ENCODE measurements at regions not wholly inside any gene's neighbourhood (a gene's known extent, or its start where the extent isn't known, plus 50 kb on each side); places are given as distances from the start of the nearest gene placed in this dataset.
A peak's percentile ranks its signal among the peaks of the same experiment; 100 is the strongest.
"Not testable (repeated sequence)": the region's sequence is repeated elsewhere in the genome, so short reads cannot be mapped to it uniquely, and the experiment has no call there.

- no peak overlapping the region for H3K4me3 ChIP-seq (ENCODE audit: low read length)
- H3K9me3 ChIP-seq (ENCODE audit: control insufficient read depth, low read length): no peaks in the 10 kb centered on the region
- H3K4me1 ChIP-seq (ENCODE audit: control insufficient read depth, insufficient read depth, low read length): no peaks in the 10 kb centered on the region
- DNase-seq (ENCODE audit: low read depth): no peak
- H3K9ac ChIP-seq (ENCODE audit: low read length): no peak overlapping the region
- H3K27me3 ChIP-seq (replicated peaks; ENCODE audit: control insufficient read depth, insufficient read depth, low read length): no peaks in the 10 kb centered on the region
- H3K36me3 ChIP-seq (ENCODE audit: control insufficient read depth, insufficient read depth, low read length, severe bottlenecking): no peaks in the 10 kb centered on the region
Measured at GRCh38 chr6:68094070-68094469, 541.0 kb upstream of the ADGRB3 start.

- peak; percentile 46 for DNase-seq (ENCODE audit: low read depth)
Measured at GRCh38 chr6:68087399-68088133, 547.5 kb upstream of the ADGRB3 start.

GRCh38 chr6:68086199-68086598, 548.9 kb upstream of the ADGRB3 start:
- no peak for DNase-seq (ENCODE audit: low read depth)
- no peaks in the 10 kb centered on the region for H3K4me1 ChIP-seq (ENCODE audit: control insufficient read depth, insufficient read depth, low read length)
- H3K9ac ChIP-seq (ENCODE audit: low read length): no peak overlapping the region
- no peak overlapping the region for H3K4me3 ChIP-seq (ENCODE audit: low read length)
- H3K9me3 ChIP-seq (ENCODE audit: control insufficient read depth, low read length): no peaks in the 10 kb centered on the region
- H3K36me3 ChIP-seq (ENCODE audit: control insufficient read depth, insufficient read depth, low read length, severe bottlenecking): no peaks in the 10 kb centered on the region
- H3K27me3 ChIP-seq (replicated peaks; ENCODE audit: control insufficient read depth, insufficient read depth, low read length): no peaks in the 10 kb centered on the region

More at GRCh38 chr6:68087399-68088133, 547.5 kb upstream of the ADGRB3 start:
- Histone ChIP-seq H3K4me3 (ENCODE audit: low read length) (no peak overlapping the region), H3K9me3 (ENCODE audit: control insufficient read depth, low read length) (no peaks in the 10 kb centered on the region), H3K4me1 (ENCODE audit: control insufficient read depth, insufficient read depth, low read length) (no peaks in the 10 kb centered on the region), H3K36me3 (ENCODE audit: control insufficient read depth, insufficient read depth, low read length, severe bottlenecking) (no peaks in the 10 kb centered on the region), H3K9ac (ENCODE audit: low read length) (no peak overlapping the region), H3K27me3 (replicated peaks; ENCODE audit: control insufficient read depth, insufficient read depth, low read length) (no peaks in the 10 kb centered on the region)

GRCh38 chr6:68085599-68085998, 549.5 kb upstream of the ADGRB3 start:
- not testable (repeated sequence) for H3K4me1 ChIP-seq (ENCODE audit: control insufficient read depth, insufficient read depth, low read length); H3K9me3 ChIP-seq (ENCODE audit: control insufficient read depth, low read length); H3K27me3 ChIP-seq (replicated peaks; ENCODE audit: control insufficient read depth, insufficient read depth, low read length); H3K9ac ChIP-seq (ENCODE audit: low read length); DNase-seq (ENCODE audit: low read depth); H3K4me3 ChIP-seq (ENCODE audit: low read length); H3K36me3 ChIP-seq (ENCODE audit: control insufficient read depth, insufficient read depth, low read length, severe bottlenecking)

- Histone ChIP-seq H3K27me3 (replicated peaks; ENCODE audit: control insufficient read depth, insufficient read depth, low read length) (no peaks in the 10 kb centered on the region), H3K36me3 (ENCODE audit: control insufficient read depth, insufficient read depth, low read length, severe bottlenecking) (no peaks in the 10 kb centered on the region), H3K9me3 (ENCODE audit: control insufficient read depth, low read length) (no peaks in the 10 kb centered on the region), H3K4me3 (ENCODE audit: low read length) (no peak overlapping the region), H3K9ac (ENCODE audit: low read length) (no peak overlapping the region), H3K4me1 (ENCODE audit: control insufficient read depth, insufficient read depth, low read length) (no peaks in the 10 kb centered on the region)
- no peak for DNase-seq (ENCODE audit: low read depth)
Measured at GRCh38 chr6:68082086-68082485, 553.0 kb upstream of the ADGRB3 start.

- Histone ChIP-seq H3K4me1 (ENCODE audit: control insufficient read depth, insufficient read depth, low read length) (no peaks in the 10 kb centered on the region), H3K9me3 (ENCODE audit: control insufficient read depth, low read length) (no peaks in the 10 kb centered on the region), H3K27me3 (replicated peaks; ENCODE audit: control insufficient read depth, insufficient read depth, low read length) (no peaks in the 10 kb centered on the region), H3K36me3 (ENCODE audit: control insufficient read depth, insufficient read depth, low read length, severe bottlenecking) (no peaks in the 10 kb centered on the region), H3K9ac (ENCODE audit: low read length) (no peak overlapping the region), H3K4me3 (ENCODE audit: low read length) (no peak overlapping the region)
- DNase-seq (ENCODE audit: low read depth): no peak
Measured at GRCh38 chr6:68080074-68080473, 555.0 kb upstream of the ADGRB3 start.

GRCh38 chr6:68077661-68078060, 557.4 kb upstream of the ADGRB3 start:
- H3K4me1 ChIP-seq (ENCODE audit: control insufficient read depth, insufficient read depth, low read length): no peaks in the 10 kb centered on the region
- no peak overlapping the region for H3K4me3 ChIP-seq (ENCODE audit: low read length)
- no peaks in the 10 kb centered on the region for H3K36me3 ChIP-seq (ENCODE audit: control insufficient read depth, insufficient read depth, low read length, severe bottlenecking)
- no peak overlapping the region for H3K9ac ChIP-seq (ENCODE audit: low read length)
- no peaks in the 10 kb centered on the region for H3K9me3 ChIP-seq (ENCODE audit: control insufficient read depth, low read length)
- no peak for DNase-seq (ENCODE audit: low read depth)
- no peaks in the 10 kb centered on the region for H3K27me3 ChIP-seq (replicated peaks; ENCODE audit: control insufficient read depth, insufficient read depth, low read length)

GRCh38 chr6:68071740-68072139, 563.3 kb upstream of the ADGRB3 start:
- no peak for DNase-seq (ENCODE audit: low read depth)
- H3K4me3 ChIP-seq (ENCODE audit: low read length): no peak overlapping the region
- H3K9me3 ChIP-seq (ENCODE audit: control insufficient read depth, low read length): no peaks in the 10 kb centered on the region
- H3K27me3 ChIP-seq (replicated peaks; ENCODE audit: control insufficient read depth, insufficient read depth, low read length): no peaks in the 10 kb centered on the region
- H3K9ac ChIP-seq (ENCODE audit: low read length): no peak overlapping the region
- no peaks in the 10 kb centered on the region for H3K36me3 ChIP-seq (ENCODE audit: control insufficient read depth, insufficient read depth, low read length, severe bottlenecking)
- H3K4me1 ChIP-seq (ENCODE audit: control insufficient read depth, insufficient read depth, low read length): peaks cover 12% of the 10 kb centered on the region

GRCh38 chr6:68069921-68070710, 565.0 kb upstream of the ADGRB3 start:
- Histone ChIP-seq H3K9ac (ENCODE audit: low read length) (no peak overlapping the region), H3K4me1 (ENCODE audit: control insufficient read depth, insufficient read depth, low read length) (peaks cover 12% of the 10 kb centered on the region), H3K4me3 (ENCODE audit: low read length) (no peak overlapping the region), H3K9me3 (ENCODE audit: control insufficient read depth, low read length) (no peaks in the 10 kb centered on the region), H3K27me3 (replicated peaks; ENCODE audit: control insufficient read depth, insufficient read depth, low read length) (no peaks in the 10 kb centered on the region), H3K36me3 (ENCODE audit: control insufficient read depth, insufficient read depth, low read length, severe bottlenecking) (no peaks in the 10 kb centered on the region)
- DNase-seq (ENCODE audit: low read depth): no peak

GRCh38 chr6:68059899-68060298, 575.2 kb upstream of the ADGRB3 start:
- Histone ChIP-seq H3K27me3 (replicated peaks; ENCODE audit: control insufficient read depth, insufficient read depth, low read length) (no peaks in the 10 kb centered on the region), H3K4me3 (ENCODE audit: low read length) (peak overlapping the region; percentile 17), H3K9me3 (ENCODE audit: control insufficient read depth, low read length) (no peaks in the 10 kb centered on the region), H3K4me1 (ENCODE audit: control insufficient read depth, insufficient read depth, low read length) (no peaks in the 10 kb centered on the region), H3K36me3 (ENCODE audit: control insufficient read depth, insufficient read depth, low read length, severe bottlenecking) (no peaks in the 10 kb centered on the region), H3K9ac (ENCODE audit: low read length) (no peak overlapping the region)
- peak; percentile 1 for DNase-seq (ENCODE audit: low read depth)

GRCh38 chr6:68059261-68059660, 575.8 kb upstream of the ADGRB3 start:
- no peak for DNase-seq (ENCODE audit: low read depth)
- Histone ChIP-seq H3K9ac (ENCODE audit: low read length) (no peak overlapping the region), H3K4me1 (ENCODE audit: control insufficient read depth, insufficient read depth, low read length) (no peaks in the 10 kb centered on the region), H3K4me3 (ENCODE audit: low read length) (no peak overlapping the region), H3K27me3 (replicated peaks; ENCODE audit: control insufficient read depth, insufficient read depth, low read length) (no peaks in the 10 kb centered on the region), H3K36me3 (ENCODE audit: control insufficient read depth, insufficient read depth, low read length, severe bottlenecking) (no peaks in the 10 kb centered on the region), H3K9me3 (ENCODE audit: control insufficient read depth, low read length) (no peaks in the 10 kb centered on the region)
